OCI-LY7 (cell line): ENCODE measurements at regions not wholly inside any gene's neighbourhood (a gene's known extent, or its start where the extent isn't known, plus 50 kb on each side); places are given as distances from the start of the nearest gene placed in this dataset.
"Not testable (repeated sequence)": the region's sequence is repeated elsewhere in the genome, so short reads cannot be mapped to it uniquely, and the experiment has no call there.

Experiments used
- EZH2phosphoT487 ChIP-seq: fragments of 200-600 bp; sonication (generic); IDR thresholded peaks from 2 replicates; pipeline ENCODE4 v1.6.1; 2018; ENCODE audit warnings: low read depth, borderline replicate concordance, mild to moderate bottlenecking, mixed run types, antibody characterized with exemption, low read length, moderate library complexity, mixed read lengths
- TF ChIP-seq, protein P1 (sequence below): fragments of 200-600 bp; sonication (generic); conservative IDR thresholded peaks from 2 replicates; pipeline ENCODE4 v1.5.1; 2014; ENCODE audit warnings: mild to moderate bottlenecking, antibody characterized with exemption, low read length, moderate library complexity, mixed read lengths

DNA sequence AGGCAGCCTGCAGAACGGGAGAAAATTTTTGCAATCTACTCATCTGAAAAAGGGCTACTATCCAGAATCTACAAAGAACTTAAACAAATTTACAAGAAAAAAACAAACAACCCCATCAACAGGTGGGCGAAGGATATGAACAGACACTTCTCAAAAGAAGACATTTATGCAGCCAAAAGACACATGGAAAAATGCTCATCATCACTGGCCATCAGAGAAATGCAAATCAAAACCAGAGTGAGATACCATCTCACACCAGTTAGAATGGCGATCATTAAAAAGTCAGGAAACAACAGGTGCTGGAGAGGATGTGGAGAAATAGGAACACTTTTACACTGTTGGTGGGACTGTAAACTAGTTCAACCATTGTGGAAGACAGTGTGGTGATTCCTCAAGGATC, 113.7 kb upstream of the FBXL17 start:
- TF ChIP-seq, protein P1, sequence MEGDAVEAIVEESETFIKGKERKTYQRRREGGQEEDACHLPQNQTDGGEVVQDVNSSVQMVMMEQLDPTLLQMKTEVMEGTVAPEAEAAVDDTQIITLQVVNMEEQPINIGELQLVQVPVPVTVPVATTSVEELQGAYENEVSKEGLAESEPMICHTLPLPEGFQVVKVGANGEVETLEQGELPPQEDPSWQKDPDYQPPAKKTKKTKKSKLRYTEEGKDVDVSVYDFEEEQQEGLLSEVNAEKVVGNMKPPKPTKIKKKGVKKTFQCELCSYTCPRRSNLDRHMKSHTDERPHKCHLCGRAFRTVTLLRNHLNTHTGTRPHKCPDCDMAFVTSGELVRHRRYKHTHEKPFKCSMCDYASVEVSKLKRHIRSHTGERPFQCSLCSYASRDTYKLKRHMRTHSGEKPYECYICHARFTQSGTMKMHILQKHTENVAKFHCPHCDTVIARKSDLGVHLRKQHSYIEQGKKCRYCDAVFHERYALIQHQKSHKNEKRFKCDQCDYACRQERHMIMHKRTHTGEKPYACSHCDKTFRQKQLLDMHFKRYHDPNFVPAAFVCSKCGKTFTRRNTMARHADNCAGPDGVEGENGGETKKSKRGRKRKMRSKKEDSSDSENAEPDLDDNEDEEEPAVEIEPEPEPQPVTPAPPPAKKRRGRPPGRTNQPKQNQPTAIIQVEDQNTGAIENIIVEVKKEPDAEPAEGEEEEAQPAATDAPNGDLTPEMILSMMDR = not testable (repeated sequence)
- TF ChIP-seq EZH2phosphoT487 = not testable (repeated sequence)
